ENCODE measurements at regions not wholly inside any gene's neighbourhood (a gene's known extent, or its start where the extent isn't known, plus 50 kb on each side); places are given as distances from the start of the nearest gene placed in this dataset.
A peak's percentile ranks its signal among the peaks of the same experiment; 100 is the strongest.

GRCh38 chr6:148155293-148155692, 187.3 kb upstream of the SASH1 start:
- no peak for DNase-seq (ENCODE audit: low spot score)

DNA sequence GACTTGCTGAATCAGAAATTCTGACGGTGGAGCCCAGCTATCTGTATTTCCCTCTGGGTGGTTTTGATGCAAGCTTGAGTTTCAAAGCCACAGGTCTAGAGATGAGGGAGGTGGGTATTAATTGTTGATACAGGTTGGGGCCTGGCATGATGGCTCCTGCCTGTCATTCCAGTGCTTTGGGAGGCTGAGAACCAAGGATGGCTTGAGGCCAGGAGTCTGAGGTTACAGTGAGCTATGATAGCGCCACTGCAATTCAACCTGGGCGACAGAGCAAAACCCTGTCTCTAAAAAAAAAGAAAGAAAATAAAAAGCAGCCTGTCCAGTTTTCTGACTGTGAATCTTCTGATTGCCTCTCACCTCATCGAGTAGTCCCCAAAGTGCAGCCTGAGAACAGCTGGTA, 184.8 kb upstream of the SASH1 start:
- DNase-seq (ENCODE audit: low spot score): no peak

DNA sequence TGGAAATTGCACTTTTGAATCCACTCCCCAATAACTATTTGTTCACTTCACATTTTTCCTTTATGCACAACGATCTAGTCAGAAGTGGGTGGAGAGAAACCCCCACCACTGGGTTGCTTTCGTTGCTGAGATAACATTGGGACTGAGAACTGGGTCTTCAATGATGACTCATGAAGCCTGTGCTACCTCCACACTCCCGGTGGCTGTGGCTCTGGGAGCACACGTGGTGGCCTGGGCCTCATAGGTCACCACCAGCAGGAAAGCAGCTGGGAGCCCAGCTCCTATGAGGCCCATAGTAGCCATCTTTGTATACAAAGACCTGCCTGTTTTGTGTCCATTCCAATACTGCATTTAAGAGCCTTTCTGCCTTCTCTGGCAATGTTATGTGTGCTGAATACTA, 178.0 kb upstream of the SASH1 start:
- no peak for DNase-seq (ENCODE audit: low spot score)

GRCh38 chr6:148166339-148166968, 176.2 kb upstream of the SASH1 start:
- peak; percentile 55 for DNase-seq (ENCODE audit: low spot score)

GRCh38 chr6:148169706-148170105, 172.9 kb upstream of the SASH1 start:
- no peak for DNase-seq (ENCODE audit: low spot score)

DNA sequence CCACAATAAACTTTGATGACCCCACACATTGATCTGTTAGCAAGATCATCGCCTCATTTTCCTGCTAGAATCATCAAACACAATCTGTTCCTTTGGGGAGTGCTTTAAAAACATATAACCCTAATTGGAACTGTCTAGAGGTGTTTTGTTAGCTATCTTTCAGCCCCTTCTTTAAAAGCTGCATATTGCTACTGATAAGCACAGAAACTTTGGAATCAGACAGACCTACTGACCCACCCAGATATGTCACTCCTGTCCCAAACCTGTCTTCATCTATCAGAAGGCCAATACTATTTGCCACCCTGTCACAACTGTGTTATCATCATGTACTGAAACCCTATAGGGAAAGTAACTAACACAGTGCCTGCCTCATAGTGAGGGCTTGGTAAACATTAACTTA, 172.4 kb upstream of the SASH1 start:
- no peak for DNase-seq (ENCODE audit: low spot score)

- DNase-seq (ENCODE audit: low spot score): no peak
Observed at GRCh38 chr6:148173548-148173947, 169.1 kb upstream of the SASH1 start.

GRCh38 chr6:148175550-148176188, 167.0 kb upstream of the SASH1 start:
- no peak for DNase-seq (ENCODE audit: low spot score)

- DNase-seq (ENCODE audit: low spot score): peak; percentile 54
Observed at GRCh38 chr6:148177589-148178233, 164.9 kb upstream of the SASH1 start.

- peak; percentile 49 for DNase-seq (ENCODE audit: low spot score)
Observed at GRCh38 chr6:148179786-148180185, 162.9 kb upstream of the SASH1 start.

DNA sequence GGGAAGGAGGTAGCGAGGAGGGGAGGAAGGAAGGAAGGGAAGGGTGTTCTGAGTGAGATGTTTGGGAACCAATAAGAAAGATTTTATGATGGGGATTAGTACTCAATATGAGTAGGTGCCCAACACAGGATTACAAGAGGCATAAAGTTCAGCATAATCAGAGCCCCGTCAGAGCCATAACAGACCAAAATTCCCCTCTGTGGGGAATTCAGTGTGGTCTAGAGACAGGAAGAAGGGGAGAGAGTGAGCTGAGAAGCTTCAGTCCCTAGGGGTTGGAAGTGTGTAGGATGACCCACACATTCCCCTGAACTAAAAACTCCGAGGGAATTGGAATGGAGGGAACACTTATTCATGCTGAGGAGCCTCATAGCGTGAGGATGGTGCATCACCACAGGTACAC, 160.3 kb upstream of the SASH1 start:
- DNase-seq (ENCODE audit: low spot score): no peak

DNA sequence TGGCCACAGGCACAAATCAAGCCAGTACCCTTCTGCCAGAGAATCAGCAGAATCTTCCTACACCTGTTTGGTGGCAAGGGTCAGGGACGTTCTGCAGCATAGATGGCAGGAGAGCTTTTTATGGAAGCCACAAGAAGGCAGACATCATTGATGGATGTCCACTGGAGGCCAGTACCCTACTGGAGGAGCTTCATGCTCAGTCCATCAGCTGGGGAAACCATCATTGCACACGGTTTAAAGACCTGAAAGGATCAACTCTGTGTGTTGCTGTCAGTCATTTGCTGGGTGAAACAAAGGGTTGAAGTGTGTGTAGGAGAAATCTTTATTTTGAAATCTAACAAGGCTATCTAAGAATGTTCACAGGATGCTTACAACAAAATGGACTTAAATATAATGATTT, 158.9 kb upstream of the SASH1 start:
- no peak for DNase-seq (ENCODE audit: low spot score)

DNA sequence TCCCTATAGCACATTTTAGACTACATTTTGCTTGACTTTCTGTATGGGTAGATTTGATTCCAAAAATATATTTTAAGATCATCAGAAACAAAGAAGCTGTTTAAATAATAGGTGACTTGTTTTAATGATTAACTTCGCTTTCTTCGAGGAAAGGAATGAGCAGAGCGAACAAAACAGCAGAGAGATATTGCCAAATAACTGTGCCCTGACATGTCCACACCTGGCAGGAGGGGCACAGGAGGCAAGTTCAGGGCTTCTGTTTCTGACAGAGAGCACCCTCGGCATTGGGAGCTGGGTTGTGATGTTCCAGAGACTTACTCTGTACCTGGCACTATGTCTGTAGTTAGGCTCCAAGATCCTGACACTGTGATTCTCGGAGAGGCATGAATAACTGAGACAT, 155.7 kb upstream of the SASH1 start:
- DNase-seq (ENCODE audit: low spot score): no peak

DNA sequence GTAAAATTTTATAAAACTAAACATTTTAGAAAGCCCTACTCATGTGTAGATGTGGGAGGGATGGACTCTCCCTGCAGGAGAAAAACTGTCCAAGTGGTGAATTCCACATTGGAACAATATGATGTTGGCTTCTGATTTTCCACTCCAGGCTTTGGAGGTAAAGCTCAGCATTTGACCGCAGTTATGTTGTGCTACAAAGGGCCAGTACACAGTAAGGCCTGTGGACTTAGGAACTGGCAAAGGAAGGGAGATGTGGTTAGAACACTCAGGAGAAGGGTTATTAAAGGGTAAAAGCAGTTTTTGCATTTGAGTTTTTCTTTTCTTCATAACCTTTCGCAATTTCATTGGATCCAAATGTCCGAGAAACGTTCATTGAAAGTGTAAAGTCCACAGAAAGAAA, 150.3 kb upstream of the SASH1 start:
- DNase-seq (ENCODE audit: low spot score): peak; percentile 72

DNA sequence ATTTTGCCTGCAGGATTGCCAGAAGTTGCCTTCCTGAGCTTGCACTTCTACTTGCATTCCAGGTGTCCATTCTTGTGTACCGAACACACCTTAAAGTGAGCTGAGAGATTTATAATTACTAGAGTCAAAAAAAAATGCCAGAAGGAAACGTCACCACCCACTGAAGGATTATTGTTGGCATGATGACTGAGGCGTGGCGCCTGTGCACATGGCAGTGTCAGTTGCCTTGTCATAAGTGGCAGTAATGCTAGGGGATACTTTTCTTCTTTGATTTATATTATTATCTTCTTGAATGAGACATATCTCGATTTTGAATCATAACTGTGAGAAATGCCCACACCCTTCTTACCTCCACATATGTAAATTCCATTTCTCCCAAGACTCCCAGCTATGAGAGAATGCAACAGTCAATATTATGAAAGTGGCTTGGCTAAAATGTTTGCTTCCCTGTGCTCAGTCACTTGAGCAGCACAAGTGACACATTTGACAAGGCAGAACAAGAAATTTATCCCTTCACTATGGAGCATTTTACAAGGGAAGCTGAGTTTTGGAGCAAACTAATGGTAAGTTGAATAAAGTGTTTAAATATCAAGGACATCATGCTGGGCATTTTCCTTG, 149.5 kb upstream of the SASH1 start:
- DNase-seq (ENCODE audit: low spot score): no peak

DNA sequence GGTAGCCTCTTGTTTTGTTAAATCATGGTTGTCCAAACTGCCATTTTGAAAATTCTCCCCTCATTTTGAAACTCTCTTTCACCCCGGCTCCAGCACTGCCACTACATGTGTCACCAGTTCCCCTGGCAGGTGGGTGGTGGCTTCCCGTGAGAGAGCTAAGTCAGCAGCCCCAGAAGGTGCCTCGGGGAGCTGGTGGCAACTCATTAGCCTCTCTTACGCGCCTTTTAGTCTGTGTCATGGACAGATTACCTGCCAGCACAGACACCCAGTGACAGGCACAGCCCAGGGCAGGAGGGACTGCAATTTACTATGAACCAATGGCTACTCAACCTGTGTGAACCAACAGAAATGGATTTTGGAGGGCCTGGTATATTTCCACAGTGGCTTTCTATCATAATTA, 147.1 kb upstream of the SASH1 start:
- DNase-seq (ENCODE audit: low spot score): no peak

GRCh38 chr6:148199584-148199983, 143.1 kb upstream of the SASH1 start:
- no peak for DNase-seq (ENCODE audit: low spot score)

DNA sequence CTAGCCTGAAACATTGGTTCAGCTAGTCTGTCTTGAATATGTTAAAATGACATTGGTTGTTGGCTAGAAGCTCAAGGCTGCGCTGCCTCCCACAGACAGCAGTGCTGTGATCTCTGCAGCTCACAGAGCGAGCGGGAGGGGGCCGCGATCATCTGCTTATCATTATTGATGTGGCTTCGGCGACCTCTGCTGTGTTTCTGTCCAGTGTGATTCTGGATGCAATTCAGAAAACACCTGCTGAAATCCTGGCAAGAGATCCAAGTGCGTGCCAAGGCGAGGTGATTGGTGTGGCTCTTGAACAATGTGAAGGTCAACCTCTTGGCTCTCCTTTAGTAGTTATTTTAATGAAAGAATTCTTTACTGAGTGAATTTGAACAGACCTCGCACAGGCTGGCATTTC, 142.3 kb upstream of the SASH1 start:
- DNase-seq (ENCODE audit: low spot score): peak; percentile 17

DNA sequence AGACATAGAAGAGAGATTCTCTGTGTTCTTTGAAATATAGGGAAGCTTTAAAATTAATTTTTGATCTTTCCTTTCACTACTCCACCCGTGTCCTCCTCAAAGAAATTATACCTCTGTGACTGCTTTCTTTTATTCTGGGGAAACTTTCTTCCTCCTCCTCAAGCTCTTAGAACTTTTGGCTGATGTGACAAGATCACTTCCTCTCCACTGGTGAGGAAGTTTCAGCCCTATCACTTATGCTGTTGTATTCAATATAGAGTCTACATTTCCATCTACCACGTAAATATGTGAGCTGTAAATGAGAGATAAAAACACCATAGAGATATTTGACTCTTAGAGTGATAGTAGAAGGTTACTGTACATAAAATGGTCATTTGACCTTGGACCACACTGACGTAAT, 141.9 kb upstream of the SASH1 start:
- no peak for DNase-seq (ENCODE audit: low spot score)

DNA sequence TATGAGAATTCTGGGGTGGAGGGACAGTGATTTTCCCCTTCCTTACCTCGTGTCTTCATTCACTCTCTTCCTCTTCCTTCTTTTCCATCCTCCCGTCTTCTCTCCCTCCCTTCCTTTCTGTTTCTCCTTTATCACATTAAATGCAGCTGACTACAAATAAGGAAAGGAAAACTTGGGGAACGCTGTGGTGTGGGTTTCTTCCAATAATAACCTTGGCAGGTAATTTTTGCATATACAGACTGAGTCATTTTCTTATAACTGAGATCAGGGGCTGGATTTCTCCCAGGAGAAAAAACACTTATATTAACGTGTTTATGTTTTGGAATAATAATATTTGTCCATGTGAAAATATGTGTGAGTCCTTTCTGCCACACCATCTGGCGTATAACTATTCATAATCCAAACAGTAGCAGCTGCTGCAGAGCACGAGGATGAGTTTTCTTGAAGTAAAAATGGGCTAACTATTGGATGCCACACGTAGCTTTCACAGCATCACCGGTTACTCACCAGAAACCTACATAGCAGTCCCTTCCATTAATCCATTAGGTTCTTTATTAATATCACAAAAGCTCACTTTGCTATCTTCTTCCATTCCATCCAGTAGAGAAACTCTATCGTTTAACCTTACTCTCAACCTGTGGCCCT, 139.2 kb upstream of the SASH1 start:
- no peak for DNase-seq (ENCODE audit: low spot score)

DNA sequence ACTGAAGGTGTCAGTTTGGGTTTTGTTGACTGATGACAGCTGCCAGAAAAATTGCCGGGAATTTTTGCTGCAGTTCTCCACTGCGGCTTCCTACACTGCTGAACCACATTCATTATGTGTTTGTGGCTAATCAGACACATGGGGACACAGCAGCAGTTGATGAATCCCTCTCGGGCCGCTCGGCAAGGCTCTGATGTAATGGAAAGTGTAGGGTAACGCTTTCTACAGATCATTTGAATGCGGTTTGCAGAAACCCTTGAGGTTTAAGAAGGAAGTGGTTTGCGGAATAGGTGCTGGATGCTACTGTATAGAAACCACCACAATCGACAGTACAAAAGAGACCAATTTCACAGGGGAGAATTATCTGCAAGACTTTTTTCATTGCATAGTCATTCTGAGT, 138.7 kb upstream of the SASH1 start:
- peak; percentile 36 for DNase-seq (ENCODE audit: low spot score)

DNA sequence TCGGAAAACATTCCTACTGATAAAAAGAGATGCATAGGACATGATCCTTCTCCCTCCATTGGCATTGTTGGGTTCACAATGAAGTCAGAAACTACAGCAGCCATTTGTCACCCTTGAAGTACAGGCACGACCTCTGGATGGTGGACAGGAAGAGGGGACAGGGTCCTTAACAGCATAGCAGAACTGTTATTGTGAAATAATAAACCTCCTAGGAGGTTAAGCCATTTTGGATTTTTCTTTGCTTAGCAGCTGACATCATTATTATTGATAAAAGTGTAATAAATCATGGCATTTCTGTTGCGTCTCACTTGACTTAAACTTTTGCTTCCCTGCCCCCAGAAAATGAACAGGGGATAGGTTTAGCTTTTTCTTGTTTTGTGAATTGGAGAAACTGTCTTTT, 134.3 kb upstream of the SASH1 start:
- no peak for DNase-seq (ENCODE audit: low spot score)
